CD14-positive monocyte (primary cell): ENCODE measurements at regions not wholly inside any gene's neighbourhood (a gene's known extent, or its start where the extent isn't known, plus 50 kb on each side); places are given as distances from the start of the nearest gene placed in this dataset.

Source experiments
- DNase-seq, 3 donors: peaks; one replicate each; pipeline ENCODE4 v3.0.0-alpha.2; 2011 to 2022
- H2AFZ ChIP-seq: 2 replicates; pipeline ENCODE4 v1.6.0; 2012; ENCODE audit warnings: mild to moderate bottlenecking, low read depth, low read length, inconsistent platforms; ENCODE audit not compliant: insufficient read depth, poor library complexity, severe bottlenecking
- H3K27ac ChIP-seq, 2 donors: 1 replicate in 1 of 2; 2 replicates in 1 of 2; pipeline ENCODE4 v1.5.1; 2012 to 2013; ENCODE audit warnings: low read length in 2 of 2, control low read depth in 1 of 2, inconsistent platforms in 1 of 2, low read depth in 1 of 2, mild to moderate bottlenecking in 1 of 2
- H3K27me3 ChIP-seq, 2 donors: one replicate each; pipeline versions ENCODE4 v1.6.0 to v1.6.1; 2011 to 2013; ENCODE audit warnings: low read length in 2 of 2; ENCODE audit not compliant: control insufficient read depth in 2 of 2, insufficient read depth in 2 of 2
- H3K36me3 ChIP-seq, 2 donors: replicated peaks in 1 of 2; 1 replicate in 1 of 2; 2 replicates in 1 of 2; pipeline versions ENCODE4 v1.5.1 to v1.6.1; 2012 to 2013; ENCODE audit warnings: low read length in 2 of 2, control low read depth in 1 of 2, inconsistent platforms in 1 of 2, mild to moderate bottlenecking in 1 of 2; ENCODE audit not compliant: insufficient read depth in 2 of 2, control insufficient read depth in 1 of 2
- H3K4me1 ChIP-seq, 2 donors: 1 replicate in 1 of 2; 2 replicates in 1 of 2; pipeline versions ENCODE4 v1.5.1 to v1.6.1; 2012 to 2013; ENCODE audit warnings: low read length in 2 of 2, control low read depth in 1 of 2, inconsistent platforms in 1 of 2, mild to moderate bottlenecking in 1 of 2, moderate library complexity in 1 of 2; ENCODE audit not compliant: insufficient read depth in 2 of 2, control insufficient read depth in 1 of 2
- H3K4me2 ChIP-seq: replicated peaks from 2 replicates; pipeline ENCODE3; 2012; ENCODE audit warnings: low read length, moderate library complexity, mild to moderate bottlenecking; ENCODE audit not compliant: poor library complexity, severe bottlenecking; ENCODE audit errors: extremely low read depth
- H3K4me3 ChIP-seq, 3 experiments: fragments of 200-600 bp in 1 of 3; sonication (generic) in 1 of 3; replicated peaks in 1 of 3; 1 replicate in 2 of 3; 2 replicates in 1 of 3; pipeline ENCODE4 v1.5.1; 2011 to 2013; ENCODE audit warnings: low read length in 3 of 3, mild to moderate bottlenecking in 3 of 3, control low read depth in 2 of 3, low read depth in 2 of 3, inconsistent platforms in 1 of 3, moderate library complexity in 1 of 3
- H3K79me2 ChIP-seq: 2 replicates; pipeline ENCODE4 v1.6.0; 2012; ENCODE audit warnings: mild to moderate bottlenecking, control low read depth, inconsistent platforms, low read length, moderate library complexity; ENCODE audit not compliant: insufficient read depth
- H3K9ac ChIP-seq: 2 replicates; pipeline ENCODE4 v1.6.0; 2017; ENCODE audit warnings: low read length, mild to moderate bottlenecking; ENCODE audit not compliant: insufficient read depth, poor library complexity, severe bottlenecking
- H3K9me3 ChIP-seq, 2 donors: replicated peaks in 1 of 2; 1 replicate in 1 of 2; 2 replicates in 1 of 2; pipeline versions ENCODE4 v1.5.1 to v1.6.1; 2012 to 2013; ENCODE audit warnings: low read length in 2 of 2, control low read depth in 1 of 2; ENCODE audit not compliant: control insufficient read depth in 1 of 2, insufficient read depth in 1 of 2
- H4K20me1 ChIP-seq: 2 replicates; pipeline ENCODE4 v1.6.0; 2012; ENCODE audit warnings: mild to moderate bottlenecking, low read length, control low read depth, moderate library complexity; ENCODE audit not compliant: insufficient read depth
- H3K27ac Mint-ChIP-seq, 7 donors: one replicate each; pipeline ENCODE4 v1.8.0; 2020; ENCODE audit warnings: mild to moderate bottlenecking in 7 of 7, mixed read lengths in 7 of 7, moderate library complexity in 6 of 7, inconsistent platforms in 2 of 7
- H3K27me3 Mint-ChIP-seq, 3 donors: one replicate each; pipeline ENCODE4 v1.8.0; 2021 to 2022; ENCODE audit warnings: low read depth in 3 of 3, mild to moderate bottlenecking in 3 of 3, mixed read lengths in 3 of 3, moderate library complexity in 3 of 3, inconsistent platforms in 1 of 3
- H3K36me3 Mint-ChIP-seq, 2 donors: one replicate each; pipeline ENCODE4 v1.8.0; 2020; ENCODE audit warnings: mixed read lengths in 2 of 2, inconsistent platforms in 1 of 2, mild to moderate bottlenecking in 1 of 2
- H3K4me1 Mint-ChIP-seq: one replicate; pipeline ENCODE4 v1.8.0; 2020; ENCODE audit warnings: mild to moderate bottlenecking, mixed read lengths
- H3K4me3 Mint-ChIP-seq, 2 donors: one replicate each; pipeline ENCODE4 v1.8.0; 2020; ENCODE audit warnings: mild to moderate bottlenecking in 2 of 2, mixed read lengths in 2 of 2, moderate library complexity in 1 of 2
- H3K9me3 Mint-ChIP-seq, 7 donors: one replicate each; pipeline ENCODE4 v1.8.0; 2020 to 2022; ENCODE audit warnings: mixed read lengths in 7 of 7, mild to moderate bottlenecking in 6 of 7, moderate library complexity in 6 of 7, inconsistent platforms in 2 of 7
- WGBS: methylation state at CpG from one replicate; pipeline ENCODE4 v1.1.5; 2013; ENCODE audit warnings: missing lambda C conversion rate; ENCODE audit not compliant: insufficient coverage; 5-methylcytosine and 5-hydroxymethylcytosine counted together
- intact Hi-C, 2 donors: fragments of 100-400 bp; cut with micrococcal nuclease; formaldehyde crosslinking; loops; one replicate each; pipeline versions ENCODE4 v1.15.0 to v1.15.1; 2023
- TF ChIP-seq, protein P1 (sequence below): fragments of 200-600 bp; IDR thresholded peaks from one replicate; pipeline ENCODE4 v1.8.0; 2022; ENCODE audit warnings: antibody characterized with exemption, mild to moderate bottlenecking

DNA sequence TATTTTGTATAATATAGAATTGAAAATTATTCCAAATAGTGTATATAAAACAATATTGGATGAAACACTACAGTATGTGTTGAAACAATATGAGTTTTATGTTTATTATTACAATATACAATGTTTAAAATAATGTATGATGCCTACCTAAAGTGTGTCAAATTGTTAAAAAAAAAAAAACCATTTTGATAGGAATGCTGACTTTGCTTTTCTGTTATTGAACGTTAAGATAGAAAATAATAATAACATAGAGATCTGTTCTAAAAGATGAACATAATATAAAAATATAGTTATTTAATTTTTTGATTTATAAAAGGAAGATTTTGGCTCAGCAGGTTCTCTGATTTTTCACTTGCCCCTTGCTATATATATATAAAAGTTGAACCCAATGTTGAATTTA, 474.6 kb upstream of the ATXN8OS start:
- Mint-ChIP-seq H3K27ac (no peak overlapping the region), H3K4me3 (no peak overlapping the region), H3K27me3 (no peaks in the 10 kb centered on the region), H3K9me3 (peaks cover 2 to 10% (median 7%) of the 10 kb centered on the region in 7 donors), H3K36me3 (no peaks in the 10 kb centered on the region), H3K4me1 (no peaks in the 10 kb centered on the region)
- no peaks in the 10 kb centered on the region for H3K79me2 ChIP-seq
- peaks cover 0 to under 1% of the 10 kb centered on the region in 2 donors for H3K9me3 ChIP-seq
- no peaks in the 10 kb centered on the region for H4K20me1 ChIP-seq
- H3K9ac ChIP-seq = no peak overlapping the region
- H3K36me3 ChIP-seq = no peaks in the 10 kb centered on the region
- H3K4me3 ChIP-seq = no peak overlapping the region
- no peak overlapping the region for H3K4me2 ChIP-seq
- intact Hi-C loops = no loop called here
- WGBS = no CpG with 5 or more reads among the region's 1 CpG
- no peak overlapping the region for H3K27ac ChIP-seq
- TF ChIP-seq, protein P1, sequence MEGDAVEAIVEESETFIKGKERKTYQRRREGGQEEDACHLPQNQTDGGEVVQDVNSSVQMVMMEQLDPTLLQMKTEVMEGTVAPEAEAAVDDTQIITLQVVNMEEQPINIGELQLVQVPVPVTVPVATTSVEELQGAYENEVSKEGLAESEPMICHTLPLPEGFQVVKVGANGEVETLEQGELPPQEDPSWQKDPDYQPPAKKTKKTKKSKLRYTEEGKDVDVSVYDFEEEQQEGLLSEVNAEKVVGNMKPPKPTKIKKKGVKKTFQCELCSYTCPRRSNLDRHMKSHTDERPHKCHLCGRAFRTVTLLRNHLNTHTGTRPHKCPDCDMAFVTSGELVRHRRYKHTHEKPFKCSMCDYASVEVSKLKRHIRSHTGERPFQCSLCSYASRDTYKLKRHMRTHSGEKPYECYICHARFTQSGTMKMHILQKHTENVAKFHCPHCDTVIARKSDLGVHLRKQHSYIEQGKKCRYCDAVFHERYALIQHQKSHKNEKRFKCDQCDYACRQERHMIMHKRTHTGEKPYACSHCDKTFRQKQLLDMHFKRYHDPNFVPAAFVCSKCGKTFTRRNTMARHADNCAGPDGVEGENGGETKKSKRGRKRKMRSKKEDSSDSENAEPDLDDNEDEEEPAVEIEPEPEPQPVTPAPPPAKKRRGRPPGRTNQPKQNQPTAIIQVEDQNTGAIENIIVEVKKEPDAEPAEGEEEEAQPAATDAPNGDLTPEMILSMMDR = no peak
- H2AFZ ChIP-seq = no peak overlapping the region
- H3K4me1 ChIP-seq = no peaks in the 10 kb centered on the region
- no peaks in the 10 kb centered on the region for H3K27me3 ChIP-seq
- DNase-seq = no peak

DNA sequence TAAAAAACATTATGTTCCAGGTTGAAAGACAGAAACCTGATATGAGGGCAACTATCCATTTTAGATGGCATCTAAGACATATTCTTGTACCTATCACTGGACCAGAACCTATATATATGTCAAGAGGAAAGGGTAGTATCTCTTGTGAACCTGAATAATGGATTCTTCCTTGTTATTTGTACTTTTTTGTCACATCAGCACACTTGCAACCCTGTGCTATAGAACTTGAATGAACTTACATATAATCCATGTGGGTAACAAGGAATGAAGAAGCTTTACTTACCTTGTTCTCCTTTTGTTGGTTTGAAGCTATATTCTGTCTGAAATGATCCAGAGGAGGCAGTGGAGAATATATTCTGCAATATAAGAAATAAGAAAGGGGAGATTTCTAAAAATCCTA, 483.7 kb upstream of the ATXN8OS start:
- Mint-ChIP-seq H3K4me1 (no peaks in the 10 kb centered on the region), H3K9me3 (peaks cover 0 to 6% (median 3%) of the 10 kb centered on the region in 7 donors), H3K27ac (no peak overlapping the region), H3K27me3 (no peaks in the 10 kb centered on the region), H3K36me3 (no peaks in the 10 kb centered on the region), H3K4me3 (no peak overlapping the region)
- no peaks in the 10 kb centered on the region for H4K20me1 ChIP-seq
- H3K27me3 ChIP-seq = no peaks in the 10 kb centered on the region
- intact Hi-C loops = no loop called here
- no peak overlapping the region for H3K9ac ChIP-seq
- peaks cover 0 to 3% of the 10 kb centered on the region in 2 donors for H3K9me3 ChIP-seq
- TF ChIP-seq, protein P1 = no peak
- no peak for DNase-seq
- H3K4me2 ChIP-seq = no peak overlapping the region
- no peak overlapping the region for H2AFZ ChIP-seq
- H3K36me3 ChIP-seq = no peaks in the 10 kb centered on the region
- H3K27ac ChIP-seq = no peak overlapping the region
- no peaks in the 10 kb centered on the region for H3K4me1 ChIP-seq
- no peaks in the 10 kb centered on the region for H3K79me2 ChIP-seq
- no peak overlapping the region for H3K4me3 ChIP-seq
